GM19452 (cell line): ENCODE measurements at regions not wholly inside any gene's neighbourhood (a gene's known extent, or its start where the extent isn't known, plus 50 kb on each side); places are given as distances from the start of the nearest gene placed in this dataset.

ENCODE experiments used
- ATAC-seq: cut with Tn5 transposase; IDR thresholded peaks from one replicate; pipeline ENCODE4 v1.9.1; 2021; ENCODE audit not compliant: unreplicated experiment

DNA sequence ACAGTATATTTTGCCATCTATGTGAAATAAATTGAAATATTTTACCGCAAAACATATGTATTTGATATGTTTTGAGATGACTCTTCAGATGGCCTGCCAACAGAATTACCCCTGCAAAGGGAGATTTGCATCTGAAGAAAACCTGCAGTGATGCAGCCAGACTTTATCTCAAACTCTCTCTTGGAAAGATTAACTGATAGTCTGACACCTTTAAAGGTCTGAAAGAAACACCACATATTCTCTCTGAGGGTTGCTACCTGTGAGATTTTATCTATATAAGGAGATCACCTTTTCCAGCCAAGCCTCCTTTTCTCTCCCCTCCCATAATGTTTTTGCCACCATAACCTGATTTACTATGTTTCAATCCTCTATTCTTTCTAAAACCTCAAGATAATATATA, 1106.3 kb upstream of the IGFBP7 start:
- no peak for ATAC-seq

DNA sequence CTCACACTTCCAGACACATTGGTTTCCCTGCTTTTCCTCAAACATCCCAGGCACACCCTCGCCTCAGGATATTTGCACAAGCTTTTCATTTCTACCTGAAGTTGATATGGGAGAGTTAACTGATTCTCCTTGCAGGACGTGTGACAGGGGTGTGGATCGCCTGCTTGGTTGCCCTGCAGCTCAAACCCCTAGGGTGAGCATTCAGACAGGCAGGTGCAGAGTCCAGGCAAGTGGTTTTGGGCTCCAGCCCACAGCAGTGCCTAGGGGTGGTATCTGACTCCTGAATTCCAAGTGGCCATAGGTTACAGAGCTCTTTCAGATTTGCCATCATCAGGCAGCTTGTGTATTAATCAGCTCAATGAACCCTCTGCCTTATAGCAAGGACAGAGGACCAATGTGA, 1104.2 kb upstream of the IGFBP7 start:
- ATAC-seq: no peak

DNA sequence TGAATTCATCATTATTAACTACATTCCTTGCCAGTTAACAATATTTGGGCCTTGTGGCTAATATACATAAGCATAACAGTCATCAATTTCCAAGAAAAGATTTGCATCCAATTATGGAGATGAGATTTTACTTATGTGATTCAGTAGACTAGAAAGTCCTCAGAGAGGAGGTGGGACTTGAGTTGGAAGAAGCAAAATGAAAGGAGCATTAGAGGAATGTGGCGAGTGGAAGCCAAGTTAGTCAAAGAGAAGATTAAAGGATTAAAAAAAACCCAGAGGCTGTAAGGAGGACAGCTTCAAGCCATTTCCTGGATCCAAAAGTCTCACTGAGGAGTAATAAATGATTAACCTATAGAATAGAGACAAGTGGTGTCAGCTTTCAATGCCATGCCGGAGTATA, 1099.4 kb upstream of the IGFBP7 start:
- ATAC-seq: no peak

DNA sequence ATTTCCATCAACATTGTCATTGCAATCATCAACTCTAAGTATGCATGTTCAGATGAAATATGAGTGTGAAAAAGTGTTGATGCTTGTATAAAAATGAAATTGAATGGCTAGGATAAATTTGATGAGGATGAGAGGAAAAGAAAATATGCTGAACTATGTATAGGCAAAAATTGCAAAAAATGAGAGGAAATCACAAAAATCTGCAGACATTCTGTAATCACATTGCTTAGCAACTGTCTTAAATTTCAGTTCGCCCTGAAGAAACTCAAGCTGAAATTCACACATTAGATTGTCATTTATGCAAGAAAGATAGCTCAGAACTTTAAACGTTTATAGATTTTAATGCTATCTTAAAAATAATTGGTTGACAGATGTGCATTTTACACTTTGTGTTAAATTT, 1098.8 kb upstream of the IGFBP7 start:
- ATAC-seq: no peak

DNA sequence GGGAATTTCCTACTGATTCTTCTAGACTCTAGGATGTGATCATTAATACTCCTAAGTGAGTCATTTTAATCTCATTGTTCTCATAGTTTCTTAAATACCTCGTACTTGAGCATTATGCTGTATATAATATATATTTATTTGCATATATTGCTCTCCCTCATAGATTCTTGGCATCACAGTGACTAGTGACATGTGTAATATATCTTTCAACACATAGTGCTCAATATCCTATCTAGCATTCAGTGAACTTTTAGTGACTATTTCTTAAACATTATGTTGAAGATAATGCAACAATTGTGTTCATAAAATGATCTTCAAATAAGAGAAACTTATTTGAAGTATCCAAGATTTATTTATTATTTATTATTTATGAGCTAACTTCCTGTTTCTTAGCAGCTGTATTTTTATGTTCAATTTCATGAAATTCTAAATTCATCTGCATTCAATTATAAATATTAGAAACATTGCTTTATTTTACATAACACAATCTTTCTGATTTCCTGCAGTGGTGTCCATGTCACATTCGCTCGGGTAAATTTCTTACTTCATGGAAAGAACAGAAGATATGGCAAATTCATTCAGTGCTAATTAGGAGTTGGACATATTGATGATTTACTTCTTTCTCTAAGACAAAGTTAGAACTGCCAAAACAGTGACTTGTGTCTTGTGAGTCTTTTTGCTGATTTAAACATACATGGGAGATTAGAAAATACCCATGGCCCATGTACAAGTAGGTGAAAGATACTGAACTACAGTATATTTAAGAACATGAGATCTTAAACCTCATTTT, 1095.5 kb upstream of the IGFBP7 start:
- ATAC-seq: no peak

DNA sequence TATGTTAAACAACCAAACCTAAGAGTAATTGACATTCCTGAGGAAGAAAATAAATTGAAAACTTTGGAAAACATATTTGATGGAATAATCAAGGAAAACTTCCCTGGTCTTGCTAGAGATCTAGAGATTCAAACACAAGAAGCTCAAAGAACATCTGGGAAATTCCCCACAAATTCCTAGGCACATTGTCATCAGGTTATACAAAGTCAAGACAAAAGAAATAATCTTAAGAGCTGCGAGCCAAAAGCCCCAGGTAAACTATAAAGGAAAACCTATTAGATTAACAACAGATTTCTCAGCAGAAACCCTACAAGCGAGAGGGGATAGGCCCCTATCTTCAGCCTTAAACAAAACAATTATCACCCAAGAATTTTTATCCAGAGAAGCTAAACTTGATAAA, 1082.0 kb upstream of the IGFBP7 start:
- ATAC-seq: no peak

DNA sequence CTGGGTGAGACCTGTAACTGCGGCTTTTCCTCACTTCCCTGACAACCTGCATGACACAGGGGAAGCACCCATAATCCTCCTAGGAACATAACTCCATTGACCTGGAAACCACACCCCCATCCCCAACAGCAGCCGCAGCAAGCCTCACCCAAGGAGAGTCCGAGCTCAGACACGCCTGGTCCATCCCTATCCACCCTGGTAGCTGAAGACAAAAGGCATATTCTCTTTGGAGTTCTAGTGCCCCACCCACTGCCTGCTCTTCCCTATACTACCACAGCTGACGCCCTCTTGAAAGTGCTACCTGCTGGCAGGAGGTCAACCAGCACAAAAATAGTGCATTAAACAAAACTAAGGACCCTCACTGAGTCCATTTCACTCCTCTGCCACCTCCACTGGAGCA, 1080.9 kb upstream of the IGFBP7 start:
- ATAC-seq: no peak

DNA sequence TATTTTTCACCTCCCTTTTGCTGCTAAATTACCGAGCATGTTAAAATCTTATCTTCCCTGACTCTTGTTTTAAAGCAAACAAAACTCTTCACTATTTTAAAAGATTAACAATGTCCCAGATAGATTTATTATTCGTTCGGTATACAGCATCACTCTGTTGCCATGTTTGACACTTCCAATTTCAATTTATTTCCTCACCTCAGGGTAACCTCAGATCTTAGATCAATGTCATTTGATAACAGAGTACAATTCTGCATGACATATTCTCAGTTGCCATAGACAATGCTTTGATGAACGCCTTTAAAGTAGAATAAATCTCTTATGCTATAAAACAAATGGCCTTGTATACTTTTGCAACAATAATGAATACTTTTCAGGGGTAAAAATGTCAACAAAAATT, 1078.1 kb upstream of the IGFBP7 start:
- no peak for ATAC-seq

DNA sequence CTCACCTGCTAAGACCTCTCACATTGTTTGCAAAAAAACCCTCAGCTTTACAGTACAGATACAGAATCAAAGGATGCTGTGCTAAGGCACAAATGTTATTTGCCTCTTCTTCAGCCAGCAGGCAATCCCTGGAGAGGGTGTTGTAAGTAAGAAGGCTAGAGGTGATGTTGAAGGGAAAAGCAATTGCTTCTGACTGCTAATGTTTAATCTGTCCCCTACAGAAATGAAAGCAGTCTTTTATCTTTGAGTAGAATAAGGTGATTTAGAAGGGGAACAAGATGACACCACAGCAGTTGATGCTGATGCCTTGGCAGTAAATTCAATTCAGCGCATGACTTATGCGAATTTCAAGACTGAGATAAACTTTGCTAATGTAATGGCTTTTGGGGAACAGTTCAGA, 1064.8 kb upstream of the IGFBP7 start:
- ATAC-seq: no peak

DNA sequence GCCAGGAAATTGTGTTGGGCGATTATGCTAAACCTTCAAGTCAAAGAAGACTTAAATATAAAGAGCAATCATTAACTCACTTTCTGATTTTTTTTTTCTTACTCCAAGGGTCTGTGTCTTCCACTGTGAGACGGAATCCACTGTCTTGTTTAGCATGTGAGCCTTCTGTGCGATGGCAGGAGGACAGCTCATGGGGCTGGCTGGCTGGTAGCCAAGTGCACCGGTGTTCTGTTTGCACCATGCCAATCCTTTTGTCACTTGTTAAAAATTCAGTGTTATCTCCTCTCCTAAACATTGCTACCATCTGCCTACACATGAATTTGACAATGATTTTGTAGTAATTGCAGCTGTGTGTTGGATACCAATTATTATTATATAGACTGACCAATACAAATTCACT, 1056.3 kb upstream of the IGFBP7 start:
- ATAC-seq: no peak

DNA sequence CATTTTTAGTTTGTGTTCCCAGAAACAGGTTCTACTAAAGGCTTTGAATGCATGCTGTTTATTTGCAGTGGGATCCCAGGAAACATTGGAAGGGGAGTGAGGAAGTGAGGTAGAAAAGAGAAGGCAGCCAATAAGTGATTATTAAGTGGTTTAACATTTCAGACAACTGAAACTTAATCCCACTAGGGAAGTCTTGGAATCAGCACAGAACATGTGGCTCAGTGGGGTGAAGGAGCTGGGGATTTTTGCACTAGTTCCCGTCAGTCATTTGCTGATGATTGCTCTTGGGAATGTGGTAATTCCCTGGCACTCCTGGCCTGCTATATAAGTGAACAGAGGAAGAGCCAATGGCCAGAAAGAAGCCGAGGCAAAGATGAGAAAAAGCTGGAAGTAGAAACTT, 1053.0 kb upstream of the IGFBP7 start:
- ATAC-seq: no peak

DNA sequence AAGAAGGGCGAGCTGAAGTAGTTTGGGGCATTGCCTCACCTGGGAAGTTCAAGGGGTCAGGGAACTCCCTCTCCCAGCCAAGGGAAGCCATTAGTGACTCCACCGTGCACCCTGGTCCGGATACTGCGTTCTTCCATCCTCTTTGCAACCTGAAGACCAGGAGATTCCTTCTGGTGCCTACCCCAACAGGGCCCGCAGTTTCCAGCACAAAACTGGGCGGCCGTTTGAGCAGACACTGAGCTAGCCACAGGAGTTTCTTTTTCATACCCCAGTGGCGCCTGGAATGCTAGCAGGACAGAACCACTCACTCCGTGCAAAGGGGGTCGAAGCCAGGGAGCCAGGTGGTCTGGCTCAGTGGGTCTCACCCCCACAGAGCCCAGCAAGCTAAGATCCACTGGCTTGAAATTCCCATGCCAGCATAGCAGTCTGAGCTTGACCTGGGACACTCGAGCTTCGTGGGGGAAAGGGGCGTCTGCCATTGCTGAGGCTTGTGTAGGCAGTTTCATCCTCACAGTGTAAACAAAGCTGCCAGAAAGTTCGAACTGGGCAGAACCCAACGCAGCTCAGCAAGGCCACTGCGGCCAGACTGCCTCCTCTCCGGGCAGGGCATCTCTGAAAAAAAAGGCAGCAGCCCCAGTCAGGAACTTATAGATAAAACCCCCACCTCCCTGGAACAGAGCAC, 1039.4 kb upstream of the IGFBP7 start:
- no peak for ATAC-seq

DNA sequence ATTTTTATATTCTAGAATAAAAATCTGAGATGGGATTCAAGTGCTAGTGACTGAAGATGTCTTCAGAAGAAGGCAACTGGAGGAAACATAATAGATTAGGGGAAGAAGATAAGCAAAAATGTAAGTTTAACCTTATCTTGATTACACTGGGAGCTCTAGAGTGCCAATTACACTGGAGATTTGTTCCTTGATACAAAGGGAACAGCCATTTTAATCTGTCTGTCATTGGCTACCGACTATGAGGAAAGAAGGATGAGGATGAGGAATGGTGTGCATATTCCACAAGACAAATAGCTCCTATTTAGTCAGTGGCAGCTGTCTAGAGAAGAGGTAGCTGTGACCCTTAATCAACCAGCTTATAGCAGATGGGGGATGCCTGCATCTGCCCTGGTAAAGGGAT, 1034.5 kb upstream of the IGFBP7 start:
- no peak for ATAC-seq

DNA sequence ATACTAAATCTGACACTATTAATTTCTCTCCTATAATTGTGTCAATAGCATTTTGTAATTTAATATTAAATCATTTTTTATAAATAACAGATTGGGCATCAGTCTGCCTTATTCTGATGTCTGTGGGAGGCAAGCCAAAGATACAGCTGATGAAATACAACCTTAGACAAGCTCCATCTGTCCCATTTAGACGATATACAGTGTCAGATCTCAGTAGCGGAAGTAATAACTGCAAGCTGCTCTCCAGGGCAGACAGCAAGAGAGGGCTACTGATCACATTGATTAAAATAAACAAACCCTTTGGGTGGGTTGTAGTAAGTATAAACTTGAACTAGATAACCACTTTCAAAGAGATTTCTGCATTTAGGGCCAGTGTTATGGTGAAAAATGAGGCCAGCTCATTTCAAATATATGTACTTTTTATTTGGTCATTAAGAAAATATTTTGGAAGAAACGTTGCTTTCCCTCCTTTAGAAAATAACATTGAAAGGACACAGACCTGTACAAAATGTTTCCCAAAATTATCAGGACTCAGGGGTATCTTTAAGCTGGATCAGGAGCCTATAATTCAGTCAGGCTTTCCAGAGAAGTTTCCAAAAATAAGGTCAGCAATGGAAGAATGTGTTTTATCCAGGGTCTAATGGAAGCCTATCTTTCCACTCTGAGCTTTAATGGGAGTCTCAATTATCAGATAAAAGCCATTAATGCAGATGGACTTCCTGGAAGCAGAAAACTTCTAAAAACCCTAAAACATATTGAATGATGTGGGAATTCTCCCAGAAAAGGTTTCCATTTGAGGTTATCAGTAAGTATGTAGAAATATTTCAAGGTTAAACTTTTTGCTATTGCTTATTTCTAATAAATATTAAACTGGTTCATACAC, 1028.8 kb upstream of the IGFBP7 start:
- ATAC-seq: no peak

DNA sequence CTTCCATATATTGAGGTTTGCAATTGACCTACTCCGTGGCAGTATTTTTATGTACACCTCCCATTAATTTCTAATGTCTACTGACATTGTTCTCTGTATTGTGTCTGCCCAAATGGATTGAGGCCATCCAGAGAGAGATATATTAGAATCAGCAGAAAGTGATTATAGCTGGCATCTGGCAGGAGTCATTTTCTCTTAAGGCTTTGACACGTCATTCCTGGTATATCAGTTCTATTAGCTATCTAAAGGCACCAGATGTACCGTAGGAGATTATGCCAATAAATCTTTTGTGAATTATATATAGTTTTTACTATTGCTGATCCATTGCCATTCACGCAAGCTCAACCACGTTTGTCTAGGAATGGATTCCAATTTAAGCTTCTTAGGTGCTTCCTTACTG, 1026.4 kb upstream of the IGFBP7 start:
- ATAC-seq: no peak

DNA sequence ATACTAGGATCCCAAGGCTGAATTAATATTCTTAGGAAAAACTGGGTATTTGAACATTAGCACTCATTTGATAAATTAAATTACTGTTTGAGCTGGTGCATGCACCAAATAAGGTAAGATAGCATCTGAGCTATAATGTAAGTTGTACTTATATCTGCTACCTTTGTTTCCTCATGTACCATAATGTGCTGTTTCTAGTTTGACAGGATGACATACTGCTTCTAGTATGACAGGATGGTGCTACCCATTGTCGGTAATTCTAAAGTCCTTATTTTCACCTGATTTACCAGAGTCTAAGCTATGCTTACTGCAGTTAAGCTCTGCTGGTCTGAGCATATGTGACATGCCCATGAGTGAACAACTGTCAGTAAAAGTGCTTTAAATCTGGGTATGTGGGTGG, 1017.5 kb upstream of the IGFBP7 start:
- no peak for ATAC-seq

DNA sequence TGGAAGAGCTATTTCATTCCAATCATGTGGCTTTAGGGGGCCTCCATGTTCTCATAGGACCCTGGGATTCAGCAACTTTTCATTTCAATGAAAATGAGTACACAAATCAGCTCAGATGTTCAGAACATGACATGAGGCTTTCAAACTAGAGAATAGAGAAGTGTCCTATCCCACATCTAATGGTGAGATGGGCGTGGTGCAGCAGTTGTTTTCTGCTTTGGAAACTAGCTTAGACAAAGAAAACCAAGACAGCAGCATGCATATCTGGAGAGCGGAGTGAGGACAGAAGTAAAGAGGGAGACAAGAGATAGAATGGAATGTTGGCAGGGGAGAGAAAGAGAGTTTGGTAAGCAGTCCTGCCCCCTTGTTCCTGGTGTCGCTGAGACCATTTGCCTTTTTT, 1009.1 kb upstream of the IGFBP7 start:
- no peak for ATAC-seq

DNA sequence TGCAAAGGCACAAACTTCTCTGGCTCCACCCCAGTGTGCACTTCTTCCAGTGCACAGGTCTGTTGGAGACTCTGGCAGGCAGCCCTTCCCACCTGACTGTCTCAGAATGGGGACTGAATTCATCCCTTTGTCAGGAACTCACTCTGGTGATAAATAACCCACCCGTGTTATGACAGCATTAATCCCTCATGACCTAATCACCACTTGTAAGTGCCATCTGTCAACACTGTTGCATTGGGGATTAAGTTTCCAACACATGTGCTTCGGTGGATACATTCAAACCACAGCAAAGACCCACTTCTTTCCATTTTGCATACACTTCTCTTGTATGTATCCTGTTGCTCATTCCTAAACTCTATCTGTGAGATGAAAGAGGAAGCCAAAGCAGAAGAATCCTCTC, 1002.9 kb upstream of the IGFBP7 start:
- no peak for ATAC-seq

DNA sequence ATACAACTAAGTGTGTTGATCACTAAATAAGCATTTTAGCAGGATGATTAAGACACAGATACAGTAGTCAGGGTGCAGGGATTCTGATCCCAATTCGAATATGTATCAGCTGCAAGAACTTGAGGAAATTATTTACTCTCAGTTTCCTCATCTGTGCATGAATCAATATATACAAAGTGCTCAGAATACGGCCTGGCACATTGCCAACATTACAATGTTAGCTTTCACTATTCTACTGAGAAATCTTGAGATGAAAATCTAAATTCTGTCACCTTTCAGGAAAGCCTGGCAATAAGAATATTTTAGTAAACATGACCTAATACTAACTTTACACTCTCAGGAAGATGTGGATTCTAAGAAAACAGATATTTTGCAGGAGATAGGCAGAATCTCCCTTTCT, 1001.6 kb upstream of the IGFBP7 start:
- no peak for ATAC-seq

DNA sequence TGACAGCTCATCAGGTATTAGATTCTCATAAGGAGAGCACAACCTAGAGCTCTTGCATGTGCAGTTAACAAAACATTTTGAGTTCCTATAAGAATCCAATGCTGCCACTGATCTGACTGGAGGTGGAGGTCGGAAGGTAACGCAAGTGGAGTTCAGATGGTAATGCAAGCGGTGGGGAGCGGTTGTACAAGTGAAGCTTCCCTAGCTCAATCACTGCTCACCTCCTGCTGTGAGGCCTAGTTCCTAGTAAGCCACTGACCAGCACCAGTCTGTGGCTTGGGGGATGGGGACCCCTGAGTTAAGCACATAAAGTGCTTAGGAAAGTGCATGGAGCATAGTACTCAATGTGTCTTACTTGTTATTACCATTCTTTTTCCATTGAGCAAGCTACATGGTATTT, 983.2 kb upstream of the IGFBP7 start:
- ATAC-seq: no peak

DNA sequence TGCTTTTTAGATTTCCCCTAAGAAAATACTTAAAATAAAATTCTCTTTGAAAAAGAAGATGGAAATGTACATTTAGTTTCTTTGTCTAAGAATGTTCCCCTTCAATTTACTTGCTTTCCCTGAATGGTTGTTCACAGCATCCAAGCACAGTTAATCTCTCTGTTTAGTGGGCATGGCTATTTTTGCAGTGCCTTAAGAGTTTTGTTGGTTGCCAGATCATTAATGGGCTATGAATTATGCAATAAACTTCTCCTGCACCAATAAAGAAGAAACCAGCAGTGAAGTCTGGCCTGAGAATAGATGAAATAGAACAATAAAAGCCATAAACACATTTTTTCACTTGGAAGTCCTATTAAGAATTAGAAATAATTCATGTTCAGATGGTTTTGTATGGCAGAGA, 980.4 kb upstream of the IGFBP7 start:
- ATAC-seq: no peak

DNA sequence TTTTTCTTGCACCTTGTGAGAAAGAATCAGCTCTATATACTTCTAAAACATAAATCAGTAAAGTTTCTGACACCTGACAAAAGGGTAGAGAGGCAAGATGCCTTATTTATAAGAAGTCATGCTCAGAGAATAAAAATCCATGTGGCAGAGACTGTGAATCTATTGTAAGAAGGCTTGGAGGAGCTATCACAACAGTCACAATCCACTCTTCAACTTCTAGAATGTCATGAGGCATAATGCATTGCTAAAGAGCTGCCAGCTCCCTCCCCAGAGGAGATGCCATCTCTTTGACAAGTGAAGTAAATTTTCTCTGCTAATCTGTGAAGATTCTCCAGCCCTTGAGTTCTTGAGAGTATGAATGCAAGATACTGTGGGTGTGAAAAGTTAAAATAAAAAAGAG, 971.2 kb upstream of the IGFBP7 start:
- ATAC-seq: no peak
